Adrenal gland (tissue), 9 donors: ENCODE measurements at regions not wholly inside any gene's neighbourhood (a gene's known extent, or its start where the extent isn't known, plus 50 kb on each side); places are given as distances from the start of the nearest gene placed in this dataset.

Experiments
- DNase-seq, 7 donors: peaks; one replicate each; pipeline ENCODE4 v3.0.0-alpha.2; 2019 to 2020
- H3K27ac ChIP-seq, 5 donors: fragments of 200-600 bp; sonication (generic) in 4 of 5; 1 replicate in 3 of 5; 2 replicates in 2 of 5; pipeline versions ENCODE4 v1.5.1 to v1.8.0; 2016 to 2020; ENCODE audit warnings: mild to moderate bottlenecking in 1 of 5
- H3K27me3 ChIP-seq: fragments of 200-600 bp; 2 replicates; pipeline ENCODE4 v1.8.0; 2021
- H3K36me3 ChIP-seq, 2 donors: fragments of 200-600 bp; replicated peaks in 1 of 2; 1 replicate in 1 of 2; 2 replicates in 1 of 2; pipeline versions ENCODE4 v1.5.1 to v1.8.0; 2018 to 2022
- H3K4me1 ChIP-seq, 2 donors: fragments of 200-600 bp; replicated peaks in 1 of 2; 1 replicate in 1 of 2; 2 replicates in 1 of 2; pipeline versions ENCODE4 v1.5.1 to v1.8.0; 2018 to 2021
- H3K4me3 ChIP-seq, 4 donors: fragments of 200-600 bp; sonication (generic) in 3 of 4; one replicate each; pipeline ENCODE4 v1.5.1; 2016 to 2018
- H3K9me3 ChIP-seq, 3 donors: fragments of 200-600 bp; sonication (generic) in 1 of 3; replicated peaks in 1 of 3; 1 replicate in 2 of 3; 2 replicates in 1 of 3; pipeline versions ENCODE4 v1.5.1 to v1.8.0; 2016 to 2021
- CTCF ChIP-seq, 6 experiments: fragments of 450-650 bp in 4 of 6; fragments of 200-600 bp in 2 of 6; sonication (generic) in 1 of 6; IDR thresholded peaks; 1 replicate in 5 of 6; 2 replicates in 1 of 6; pipeline versions ENCODE4 v1.5.1 to v1.8.0; 2016 to 2021; ENCODE audit warnings: antibody characterized with exemption in 6 of 6, mild to moderate bottlenecking in 2 of 6, moderate library complexity in 1 of 6
- POLR2A ChIP-seq, 2 donors: fragments of 450-650 bp; IDR thresholded peaks; one replicate each; pipeline ENCODE4 v1.6.1; 2017; ENCODE audit warnings: antibody characterized with exemption in 2 of 2, mild to moderate bottlenecking in 2 of 2, moderate library complexity in 1 of 2
- WGBS, 4 donors: extraction: QIAGEN DNeasy Blood & Tissue Kit in 2 of 4; methylation state at CpG; one replicate each; pipeline versions ENCODE4 v1.1.5 to v1.1.7; 2013 to 2017; 5-methylcytosine and 5-hydroxymethylcytosine counted together
- intact Hi-C, 2 donors: fragments of 100-400 bp; cut with DNase I; formaldehyde crosslinking; loops; one replicate each; pipeline versions ENCODE4 v1.14.1 to v1.15.0; 2022 to 2023
- donor health status: healthy with polysubstance abuse.
- donor health status: Bipolar disorder and iron deficiency.
- donor health status: DM: yes; HTN: yes; CAD: no.
- donor health status: DM: no; HTN: no; CAD: no.
- donor health status: DM: no; HTN: no; CAD: no.

- intact Hi-C loops: no loop called here
- DNase-seq: no peak
- no peak overlapping the region for H3K27ac ChIP-seq
- 76 to 97% (median 95%) methylated on average over 1 of the region's 1 CpG for WGBS, 4 donors
- TF ChIP-seq POLR2A (IDR thresholded peaks at IDR 0.05): no peak
- TF ChIP-seq CTCF (IDR thresholded peaks at IDR 0.05): no peak
- H3K27me3 ChIP-seq: no peaks in the 10 kb centered on the region
- no peak overlapping the region for H3K4me3 ChIP-seq
- H3K9me3 ChIP-seq: no peaks in the 10 kb centered on the region
- no peaks in the 10 kb centered on the region for H3K4me1 ChIP-seq
- no peaks in the 10 kb centered on the region for H3K36me3 ChIP-seq
Observed at GRCh38 chr2:181310967-181311366, 146.2 kb upstream of the ITGA4 start.

GRCh38 chr2:181311837-181312236, 145.3 kb upstream of the ITGA4 start:
- intact Hi-C loops: no loop called here
- WGBS, 4 donors: 57 to 74% (median 65%) methylated on average over 4 of the region's 4 CpGs

GRCh38 chr2:181312515-181312927, 144.7 kb upstream of the ITGA4 start:
- no peak overlapping the region for H3K27ac ChIP-seq
- no peaks in the 10 kb centered on the region for H3K36me3 ChIP-seq
- no peaks in the 10 kb centered on the region for H3K4me1 ChIP-seq
- H3K27me3 ChIP-seq: no peaks in the 10 kb centered on the region
- 63 to 73% (median 68%) methylated on average over 7 of the region's 7 CpGs for WGBS, 4 donors
- intact Hi-C loops: no loop called here
- TF ChIP-seq POLR2A (IDR thresholded peaks at IDR 0.05) (no peak), CTCF (IDR thresholded peaks at IDR 0.05) (no peak)
- H3K9me3 ChIP-seq: no peaks in the 10 kb centered on the region
- no peak overlapping the region for H3K4me3 ChIP-seq
- no peak for DNase-seq

More at GRCh38 chr2:181311837-181312236, 145.3 kb upstream of the ITGA4 start:
- no peak for DNase-seq
- H3K4me1 ChIP-seq: no peaks in the 10 kb centered on the region
- H3K4me3 ChIP-seq: no peak overlapping the region
- H3K36me3 ChIP-seq: no peaks in the 10 kb centered on the region
- no peaks in the 10 kb centered on the region for H3K9me3 ChIP-seq
- no peak overlapping the region for H3K27ac ChIP-seq
- TF ChIP-seq CTCF (IDR thresholded peaks at IDR 0.05): no peak
- TF ChIP-seq POLR2A (IDR thresholded peaks at IDR 0.05): no peak
- no peaks in the 10 kb centered on the region for H3K27me3 ChIP-seq

- no peak overlapping the region for H3K27ac ChIP-seq
- intact Hi-C loops: no loop called here
- no peaks in the 10 kb centered on the region for H3K27me3 ChIP-seq
- DNase-seq: no peak
- no peaks in the 10 kb centered on the region for H3K36me3 ChIP-seq
- H3K4me1 ChIP-seq: no peaks in the 10 kb centered on the region
- no peak overlapping the region for H3K4me3 ChIP-seq
- TF ChIP-seq CTCF (IDR thresholded peaks at IDR 0.05): no peak
- TF ChIP-seq POLR2A (IDR thresholded peaks at IDR 0.05): no peak
- 58 to 74% (median 64%) methylated on average over 1 of the region's 1 CpG for WGBS, 4 donors
- H3K9me3 ChIP-seq: no peaks in the 10 kb centered on the region
Observed at GRCh38 chr2:181313845-181314244, 143.3 kb upstream of the ITGA4 start.
